KMS-11 (cell line): ENCODE measurements at regions not wholly inside any gene's neighbourhood (a gene's known extent, or its start where the extent isn't known, plus 50 kb on each side); places are given as distances from the start of the nearest gene placed in this dataset.
"Not testable (repeated sequence)": the region's sequence is repeated elsewhere in the genome, so short reads cannot be mapped to it uniquely, and the experiment has no call there.

Experiments used
- H2AFZ ChIP-seq: fragments of 200-600 bp; sonication (generic); 2 replicates; pipeline ENCODE4 v1.6.1; 2016; ENCODE audit warnings: antibody characterized with exemption, mixed run types, low read depth
- H3K27ac ChIP-seq: fragments of 200-600 bp; sonication (generic); 2 replicates; pipeline ENCODE4 v1.6.1; 2016; ENCODE audit warnings: mild to moderate bottlenecking, mixed run types
- H3K27me3 ChIP-seq: fragments of 200-600 bp; sonication (generic); 2 replicates; pipeline ENCODE4 v1.6.1; 2017; ENCODE audit warnings: mild to moderate bottlenecking, low read depth, mixed run types, moderate library complexity; ENCODE audit not compliant: insufficient read depth
- H3K36me3 ChIP-seq: fragments of 200-600 bp; sonication (generic); 2 replicates; pipeline ENCODE4 v1.6.1; 2017; ENCODE audit warnings: mild to moderate bottlenecking, mixed run types; ENCODE audit not compliant: insufficient read depth
- H3K4me1 ChIP-seq: fragments of 200-600 bp; sonication (generic); 2 replicates; pipeline ENCODE4 v1.6.1; 2016; ENCODE audit warnings: mild to moderate bottlenecking, low read depth, mixed run types; ENCODE audit not compliant: poor library complexity, severe bottlenecking
- H3K4me2 ChIP-seq: fragments of 200-600 bp; sonication (generic); 2 replicates; pipeline ENCODE4 v1.7.0; 2016; ENCODE audit warnings: mild to moderate bottlenecking, mixed run types
- H3K4me3 ChIP-seq: fragments of 200-600 bp; sonication (generic); IDR thresholded peaks from 2 replicates; pipeline ENCODE4 v1.6.1; 2017; ENCODE audit warnings: low read depth, low read length, mixed read lengths; ENCODE audit not compliant: insufficient read depth
- H3K79me2 ChIP-seq: fragments of 200-600 bp; sonication (generic); 2 replicates; pipeline ENCODE4 v1.6.1; 2016; ENCODE audit warnings: low read depth, mixed run types; ENCODE audit not compliant: insufficient read depth
- H3K9ac ChIP-seq: fragments of 200-600 bp; sonication (generic); 2 replicates; pipeline ENCODE4 v1.6.1; 2016; ENCODE audit warnings: mild to moderate bottlenecking, mixed run types
- H4K20me1 ChIP-seq: fragments of 200-600 bp; sonication (generic); 2 replicates; pipeline ENCODE4 v1.6.1; 2016; ENCODE audit warnings: mild to moderate bottlenecking, mixed run types; ENCODE audit not compliant: insufficient read depth
- CTCF ChIP-seq: fragments of 200-600 bp; sonication (generic); conservative IDR thresholded peaks from 2 replicates; pipeline ENCODE4 v1.6.1; 2017; ENCODE audit warnings: low read depth, mild to moderate bottlenecking, antibody characterized with exemption, low read length, moderate library complexity, mixed read lengths

GRCh38 chr4:16416601-16417000 is 190.3 kb upstream of the TAPT1 start:
- H3K4me3 ChIP-seq: no peak overlapping the region
- no peaks in the 10 kb centered on the region for H3K79me2 ChIP-seq
- H3K36me3 ChIP-seq: no peaks in the 10 kb centered on the region
- H3K9ac ChIP-seq: no peak overlapping the region
- no peak overlapping the region for H3K27ac ChIP-seq
- TF ChIP-seq CTCF: no peak
- no peak overlapping the region for H3K4me2 ChIP-seq
- H2AFZ ChIP-seq: no peak overlapping the region
- H3K27me3 ChIP-seq: no peaks in the 10 kb centered on the region
- no peaks in the 10 kb centered on the region for H4K20me1 ChIP-seq
- H3K4me1 ChIP-seq: no peaks in the 10 kb centered on the region

- H3K4me3 ChIP-seq: no peak overlapping the region
- no peaks in the 10 kb centered on the region for H3K27me3 ChIP-seq
- no peak for TF ChIP-seq CTCF
- no peak overlapping the region for H3K9ac ChIP-seq
- no peak overlapping the region for H3K4me2 ChIP-seq
- no peaks in the 10 kb centered on the region for H3K4me1 ChIP-seq
- no peak overlapping the region for H2AFZ ChIP-seq
- H4K20me1 ChIP-seq: no peaks in the 10 kb centered on the region
- no peaks in the 10 kb centered on the region for H3K79me2 ChIP-seq
- H3K36me3 ChIP-seq: no peaks in the 10 kb centered on the region
- no peak overlapping the region for H3K27ac ChIP-seq
Observed at GRCh38 chr4:16415751-16416150, 189.5 kb upstream of the TAPT1 start.

- H3K27ac ChIP-seq: no peak overlapping the region
- no peak overlapping the region for H2AFZ ChIP-seq
- no peaks in the 10 kb centered on the region for H3K36me3 ChIP-seq
- H4K20me1 ChIP-seq: no peaks in the 10 kb centered on the region
- no peak overlapping the region for H3K4me2 ChIP-seq
- no peak overlapping the region for H3K9ac ChIP-seq
- H3K4me1 ChIP-seq: no peaks in the 10 kb centered on the region
- H3K4me3 ChIP-seq: no peak overlapping the region
- H3K27me3 ChIP-seq: no peaks in the 10 kb centered on the region
- TF ChIP-seq CTCF: no peak
- no peaks in the 10 kb centered on the region for H3K79me2 ChIP-seq
Observed at GRCh38 chr4:16413814-16414555, 187.7 kb upstream of the TAPT1 start.

- Histone ChIP-seq H2AFZ (no peak overlapping the region), H3K4me3 (no peak overlapping the region), H3K4me2 (no peak overlapping the region), H3K27ac (no peak overlapping the region), H3K79me2 (no peaks in the 10 kb centered on the region), H3K4me1 (no peaks in the 10 kb centered on the region), H3K36me3 (no peaks in the 10 kb centered on the region), H3K9ac (no peak overlapping the region), H4K20me1 (no peaks in the 10 kb centered on the region), H3K27me3 (no peaks in the 10 kb centered on the region)
- TF ChIP-seq CTCF: no peak
Observed at GRCh38 chr4:16411501-16412085, 185.3 kb upstream of the TAPT1 start.

GRCh38 chr4:16393216-16393615 is 166.9 kb upstream of the TAPT1 start:
- H4K20me1 ChIP-seq, H2AFZ ChIP-seq, H3K4me2 ChIP-seq, H3K36me3 ChIP-seq, H3K4me1 ChIP-seq, H3K4me3 ChIP-seq, H3K9ac ChIP-seq, H3K27ac ChIP-seq, H3K79me2 ChIP-seq, H3K27me3 ChIP-seq: not testable (repeated sequence)
